ENCODE measurements at regions not wholly inside any gene's neighbourhood (a gene's known extent, or its start where the extent isn't known, plus 50 kb on each side); places are given as distances from the start of the nearest gene placed in this dataset.

DNA sequence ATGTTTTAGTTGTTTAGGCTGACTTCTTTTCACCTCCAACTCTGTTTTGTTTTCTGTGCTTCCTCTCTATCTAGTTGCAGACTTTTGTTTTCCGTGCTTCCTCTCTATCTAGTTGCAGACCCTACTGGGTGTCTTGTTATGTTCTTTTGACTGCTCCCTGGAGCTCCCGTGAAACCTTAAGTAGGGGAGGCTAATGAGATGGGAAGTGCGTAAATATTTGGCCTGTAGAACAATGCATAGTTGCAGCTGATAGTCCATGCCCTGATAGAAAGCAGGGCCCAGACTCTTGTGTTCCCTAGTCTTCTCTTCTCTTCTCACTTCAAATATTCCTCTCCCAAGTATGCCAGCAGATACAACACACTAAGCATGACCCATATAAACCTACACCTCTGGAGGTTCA lies 757.0 kb downstream of the BRINP1 start:
- Histone ChIP-seq H3K27ac (ENCODE audit: insufficient read depth, low read length, poor library complexity, severe bottlenecking) (no peak overlapping the region), H3K9me3 (ENCODE audit: control insufficient read depth in 2 of 2, low read length in 2 of 2) (peaks cover 0 to 4% of the 10 kb centered on the region in 2 experiments), H3K4me1 (ENCODE audit: control insufficient read depth, insufficient read depth, low read length, poor library complexity, severe bottlenecking) (no peaks in the 10 kb centered on the region), H3K27me3 (ENCODE audit: control insufficient read depth, insufficient read depth, low read length) (no peaks in the 10 kb centered on the region), H3K36me3 (ENCODE audit: control insufficient read depth, insufficient read depth, low read length) (no peaks in the 10 kb centered on the region), H3K4me3 (ENCODE audit: low read depth, low read length) (no peak overlapping the region)
- H3K27ac Mint-ChIP-seq, result no peak overlapping the region
- DNase-seq, result no peak
- no peak for ATAC-seq (ENCODE audit: low read depth in 2 of 2)
- no peak overlapping the region for H3K4me3 Mint-ChIP-seq
- H3K27me3 Mint-ChIP-seq, result no peaks in the 10 kb centered on the region
- H3K9me3 Mint-ChIP-seq, result peaks cover 0 to 29% (median 7%) of the 10 kb centered on the region in 7 donors
- H3K36me3 Mint-ChIP-seq, result no peaks in the 10 kb centered on the region
- no peaks in the 10 kb centered on the region for H3K4me1 Mint-ChIP-seq

DNA sequence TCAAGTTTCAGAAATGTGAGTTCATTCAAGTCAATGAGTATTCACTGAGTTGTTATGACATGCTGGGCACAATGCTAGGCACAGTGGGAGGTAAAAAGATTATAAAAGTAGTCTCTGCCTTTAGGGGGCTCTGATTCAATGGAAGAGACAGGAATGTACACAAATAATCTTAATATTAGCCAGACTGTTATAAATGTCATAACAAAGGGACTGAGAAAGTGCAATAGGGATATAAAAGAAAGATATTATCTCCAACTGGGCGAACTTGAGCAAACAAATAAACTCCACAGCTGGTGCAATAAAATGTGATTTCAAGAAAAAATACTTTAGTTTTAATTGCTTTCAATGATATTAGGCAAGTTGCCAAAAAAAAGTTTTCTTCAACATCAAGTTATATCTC lies 755.2 kb downstream of the BRINP1 start:
- ATAC-seq (ENCODE audit: low read depth in 2 of 2) (no peak), DNase-seq (no peak)
- no peak overlapping the region for H3K4me3 Mint-ChIP-seq
- H3K27ac ChIP-seq (ENCODE audit: insufficient read depth, low read length, poor library complexity, severe bottlenecking), result no peak overlapping the region
- H3K36me3 Mint-ChIP-seq, result no peaks in the 10 kb centered on the region
- no peaks in the 10 kb centered on the region for H3K36me3 ChIP-seq (ENCODE audit: control insufficient read depth, insufficient read depth, low read length)
- peaks cover 0 to 4% of the 10 kb centered on the region in 2 experiments for H3K9me3 ChIP-seq (ENCODE audit: control insufficient read depth in 2 of 2, low read length in 2 of 2)
- no peaks in the 10 kb centered on the region for H3K27me3 ChIP-seq (ENCODE audit: control insufficient read depth, insufficient read depth, low read length)
- H3K4me1 Mint-ChIP-seq, result no peaks in the 10 kb centered on the region
- no peaks in the 10 kb centered on the region for H3K27me3 Mint-ChIP-seq
- H3K4me3 ChIP-seq (ENCODE audit: low read depth, low read length), result no peak overlapping the region
- H3K4me1 ChIP-seq (ENCODE audit: control insufficient read depth, insufficient read depth, low read length, poor library complexity, severe bottlenecking), result no peaks in the 10 kb centered on the region
- peaks cover 0 to 23% (median 7%) of the 10 kb centered on the region in 7 donors for H3K9me3 Mint-ChIP-seq
- no peak overlapping the region for H3K27ac Mint-ChIP-seq

DNA sequence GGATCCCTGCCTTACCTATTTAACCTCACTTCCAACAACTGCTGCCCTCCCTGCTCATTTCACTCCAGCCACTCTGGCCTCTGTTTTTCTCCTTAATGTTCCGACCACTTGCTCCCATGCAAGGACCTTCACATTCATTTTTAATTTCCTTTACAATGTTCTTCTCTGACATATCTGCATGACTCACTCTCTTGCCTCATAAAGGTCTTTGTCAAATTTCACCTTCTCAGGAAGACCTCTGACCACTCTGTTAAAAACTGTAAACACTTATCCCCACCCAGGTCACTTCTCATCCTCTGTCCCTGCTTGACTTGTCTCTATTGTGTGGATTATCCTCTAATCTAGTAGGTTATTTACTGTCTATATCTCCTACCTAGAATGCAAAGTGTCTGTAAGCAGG lies 751.2 kb downstream of the BRINP1 start:
- Histone ChIP-seq H3K4me3 (ENCODE audit: low read depth, low read length) (no peak overlapping the region), H3K9me3 (ENCODE audit: control insufficient read depth in 2 of 2, low read length in 2 of 2) (peaks cover 0 to 6% of the 10 kb centered on the region in 2 experiments), H3K27me3 (ENCODE audit: control insufficient read depth, insufficient read depth, low read length) (no peaks in the 10 kb centered on the region), H3K4me1 (ENCODE audit: control insufficient read depth, insufficient read depth, low read length, poor library complexity, severe bottlenecking) (no peaks in the 10 kb centered on the region), H3K27ac (ENCODE audit: insufficient read depth, low read length, poor library complexity, severe bottlenecking) (no peak overlapping the region), H3K36me3 (ENCODE audit: control insufficient read depth, insufficient read depth, low read length) (no peaks in the 10 kb centered on the region)
- DNase-seq, result no peak
- no peaks in the 10 kb centered on the region for H3K27me3 Mint-ChIP-seq
- no peak for ATAC-seq (ENCODE audit: low read depth in 2 of 2)
- H3K4me3 Mint-ChIP-seq, result no peak overlapping the region
- peaks cover 1 to 24% (median 10%) of the 10 kb centered on the region in 7 donors for H3K9me3 Mint-ChIP-seq
- peak overlapping the region in 1 of 3 donors; percentile 12 for H3K27ac Mint-ChIP-seq
- no peaks in the 10 kb centered on the region for H3K4me1 Mint-ChIP-seq
- H3K36me3 Mint-ChIP-seq, result no peaks in the 10 kb centered on the region

DNA sequence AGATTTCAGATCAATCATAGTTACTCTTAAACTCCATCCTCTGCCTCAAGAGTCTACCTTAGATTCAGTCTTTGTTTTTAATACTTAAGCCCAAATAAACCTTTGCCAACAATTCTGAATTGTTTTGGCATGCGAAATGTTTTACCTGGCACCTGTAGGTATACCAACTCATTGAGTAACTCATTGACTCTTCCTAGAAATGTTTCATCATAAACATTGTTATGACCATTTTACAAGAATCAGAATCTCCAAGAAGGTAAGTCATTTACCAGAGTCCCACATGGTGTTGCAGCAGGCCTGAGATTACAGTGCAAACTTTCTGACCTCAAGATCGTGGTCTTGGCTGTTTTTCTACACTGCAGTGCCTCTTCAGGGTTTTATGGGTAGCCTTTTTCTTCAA lies 750.4 kb downstream of the BRINP1 start:
- H3K9me3 ChIP-seq (ENCODE audit: control insufficient read depth in 2 of 2, low read length in 2 of 2), result peaks cover 0 to 6% of the 10 kb centered on the region in 2 experiments
- Mint-ChIP-seq H3K27me3 (no peaks in the 10 kb centered on the region), H3K36me3 (no peaks in the 10 kb centered on the region), H3K27ac (no peak overlapping the region), H3K4me1 (no peaks in the 10 kb centered on the region), H3K4me3 (no peak overlapping the region), H3K9me3 (peaks cover 1 to 24% (median 10%) of the 10 kb centered on the region in 7 donors)
- H3K4me1 ChIP-seq (ENCODE audit: control insufficient read depth, insufficient read depth, low read length, poor library complexity, severe bottlenecking), result no peaks in the 10 kb centered on the region
- no peak overlapping the region for H3K4me3 ChIP-seq (ENCODE audit: low read depth, low read length)
- no peak for DNase-seq
- H3K27me3 ChIP-seq (ENCODE audit: control insufficient read depth, insufficient read depth, low read length), result no peaks in the 10 kb centered on the region
- no peaks in the 10 kb centered on the region for H3K36me3 ChIP-seq (ENCODE audit: control insufficient read depth, insufficient read depth, low read length)
- no peak for ATAC-seq (ENCODE audit: low read depth in 2 of 2)
- H3K27ac ChIP-seq (ENCODE audit: insufficient read depth, low read length, poor library complexity, severe bottlenecking), result no peak overlapping the region

DNA sequence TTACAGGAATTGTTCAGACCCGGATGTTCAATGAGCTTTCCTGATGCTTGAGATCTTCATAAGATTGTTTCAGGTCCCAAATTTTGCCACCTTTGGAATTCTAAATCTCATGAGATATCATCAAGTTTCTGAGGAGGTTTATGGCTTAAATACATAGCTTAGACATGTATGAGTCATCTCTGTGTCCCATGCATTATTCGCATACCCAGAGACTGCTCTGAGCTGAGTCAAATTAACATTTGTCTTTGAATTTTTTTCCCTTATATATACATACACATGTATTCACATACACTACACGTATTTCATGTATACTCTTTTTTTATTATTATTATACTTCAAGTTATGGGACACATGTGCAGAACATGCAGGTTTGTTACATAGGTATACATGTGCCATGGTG lies 744.6 kb downstream of the BRINP1 start:
- no peaks in the 10 kb centered on the region for H3K4me1 Mint-ChIP-seq
- ATAC-seq (ENCODE audit: low read depth in 2 of 2), result no peak
- no peak overlapping the region for H3K27ac Mint-ChIP-seq

DNA sequence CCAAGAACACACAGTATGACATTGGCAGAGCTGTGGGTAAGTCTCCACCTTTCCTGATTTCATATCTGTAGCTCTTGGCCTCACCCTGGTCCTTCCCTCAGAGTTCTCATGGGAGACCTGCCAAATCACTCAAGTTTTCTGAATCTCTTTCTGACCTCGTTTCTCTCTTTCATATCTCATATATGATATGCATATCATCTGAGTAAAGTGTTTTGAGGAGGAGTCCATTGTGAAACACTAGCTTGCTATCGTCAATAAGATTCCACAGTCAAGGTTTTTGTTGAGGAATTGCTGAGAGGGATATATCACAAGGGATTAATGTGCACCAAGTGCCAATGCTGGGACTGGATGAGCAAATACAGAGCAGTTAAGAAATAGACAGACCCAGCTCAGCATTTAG lies 739.2 kb downstream of the BRINP1 start:
- no peaks in the 10 kb centered on the region for H3K9me3 ChIP-seq (ENCODE audit: control insufficient read depth in 2 of 2, low read length in 2 of 2)
- Mint-ChIP-seq H3K36me3 (no peaks in the 10 kb centered on the region), H3K9me3 (peaks cover 4 to 30% (median 19%) of the 10 kb centered on the region in 7 donors), H3K4me3 (no peak overlapping the region), H3K27ac (no peak overlapping the region), H3K4me1 (no peaks in the 10 kb centered on the region), H3K27me3 (no peaks in the 10 kb centered on the region)
- H3K4me1 ChIP-seq (ENCODE audit: control insufficient read depth, insufficient read depth, low read length, poor library complexity, severe bottlenecking), result no peaks in the 10 kb centered on the region
- H3K4me3 ChIP-seq (ENCODE audit: low read depth, low read length), result no peak overlapping the region
- H3K27ac ChIP-seq (ENCODE audit: insufficient read depth, low read length, poor library complexity, severe bottlenecking), result no peak overlapping the region
- H3K36me3 ChIP-seq (ENCODE audit: control insufficient read depth, insufficient read depth, low read length), result no peaks in the 10 kb centered on the region
- ATAC-seq (ENCODE audit: low read depth in 2 of 2) (no peak), DNase-seq (no peak)
- no peaks in the 10 kb centered on the region for H3K27me3 ChIP-seq (ENCODE audit: control insufficient read depth, insufficient read depth, low read length)

More for the DNA sequence above, 744.6 kb downstream of the BRINP1 start:
- H3K27me3 Mint-ChIP-seq, result no peaks in the 10 kb centered on the region
- Histone ChIP-seq H3K9me3 (ENCODE audit: control insufficient read depth in 2 of 2, low read length in 2 of 2) (peaks cover 0 to 2% of the 10 kb centered on the region in 2 experiments), H3K4me1 (ENCODE audit: control insufficient read depth, insufficient read depth, low read length, poor library complexity, severe bottlenecking) (no peaks in the 10 kb centered on the region), H3K27me3 (ENCODE audit: control insufficient read depth, insufficient read depth, low read length) (no peaks in the 10 kb centered on the region), H3K36me3 (ENCODE audit: control insufficient read depth, insufficient read depth, low read length) (no peaks in the 10 kb centered on the region), H3K27ac (ENCODE audit: insufficient read depth, low read length, poor library complexity, severe bottlenecking) (no peak overlapping the region), H3K4me3 (ENCODE audit: low read depth, low read length) (no peak overlapping the region)
- no peak for DNase-seq
- peaks cover 0 to 18% (median 7%) of the 10 kb centered on the region in 7 donors for H3K9me3 Mint-ChIP-seq
- no peaks in the 10 kb centered on the region for H3K36me3 Mint-ChIP-seq
- H3K4me3 Mint-ChIP-seq, result no peak overlapping the region

DNA sequence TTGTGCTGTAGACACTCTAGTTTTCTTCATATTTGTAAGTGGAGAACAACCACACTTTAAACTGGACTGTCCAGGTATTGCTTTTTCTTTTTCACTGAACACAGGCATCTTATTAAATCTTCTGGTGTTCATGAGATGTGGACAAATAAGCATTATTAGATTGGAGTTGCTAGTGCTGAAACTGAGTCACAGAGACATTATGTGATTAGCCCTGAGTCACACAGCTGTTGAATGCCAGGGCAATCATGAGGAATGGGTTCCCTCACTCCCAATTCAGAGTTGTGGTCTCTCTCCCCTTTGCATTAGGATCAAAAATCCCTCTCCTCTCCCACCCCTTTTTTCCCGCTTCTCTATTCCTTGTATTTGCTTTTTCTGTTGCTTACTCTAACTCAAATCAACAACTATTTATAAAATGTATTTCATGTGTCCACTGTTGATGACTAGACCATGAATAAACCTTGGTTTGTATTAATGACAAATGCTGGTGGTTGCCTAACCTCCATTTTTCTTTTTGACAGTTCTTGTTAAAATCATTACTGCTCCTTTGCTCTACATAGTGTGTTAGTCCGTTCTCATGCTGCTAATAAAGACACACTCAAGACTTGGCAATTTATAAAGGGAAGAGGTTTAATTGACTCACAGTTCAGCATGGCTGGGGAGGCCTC lies 738.2 kb downstream of the BRINP1 start:
- no peak for ATAC-seq (ENCODE audit: low read depth in 2 of 2)
- H3K27ac ChIP-seq (ENCODE audit: insufficient read depth, low read length, poor library complexity, severe bottlenecking), result no peak overlapping the region
- no peaks in the 10 kb centered on the region for H3K36me3 Mint-ChIP-seq
- H3K36me3 ChIP-seq (ENCODE audit: control insufficient read depth, insufficient read depth, low read length), result no peaks in the 10 kb centered on the region
- H3K4me1 Mint-ChIP-seq, result no peaks in the 10 kb centered on the region
- no peaks in the 10 kb centered on the region for H3K9me3 ChIP-seq (ENCODE audit: control insufficient read depth in 2 of 2, low read length in 2 of 2)
- H3K4me3 ChIP-seq (ENCODE audit: low read depth, low read length), result no peak overlapping the region
- H3K4me1 ChIP-seq (ENCODE audit: control insufficient read depth, insufficient read depth, low read length, poor library complexity, severe bottlenecking), result no peaks in the 10 kb centered on the region
- H3K27me3 Mint-ChIP-seq, result no peaks in the 10 kb centered on the region
- DNase-seq, result no peak
- H3K9me3 Mint-ChIP-seq, result peaks cover 4 to 24% (median 13%) of the 10 kb centered on the region in 7 donors
- no peak overlapping the region for H3K27ac Mint-ChIP-seq
- no peak overlapping the region for H3K4me3 Mint-ChIP-seq
- H3K27me3 ChIP-seq (ENCODE audit: control insufficient read depth, insufficient read depth, low read length), result no peaks in the 10 kb centered on the region

DNA sequence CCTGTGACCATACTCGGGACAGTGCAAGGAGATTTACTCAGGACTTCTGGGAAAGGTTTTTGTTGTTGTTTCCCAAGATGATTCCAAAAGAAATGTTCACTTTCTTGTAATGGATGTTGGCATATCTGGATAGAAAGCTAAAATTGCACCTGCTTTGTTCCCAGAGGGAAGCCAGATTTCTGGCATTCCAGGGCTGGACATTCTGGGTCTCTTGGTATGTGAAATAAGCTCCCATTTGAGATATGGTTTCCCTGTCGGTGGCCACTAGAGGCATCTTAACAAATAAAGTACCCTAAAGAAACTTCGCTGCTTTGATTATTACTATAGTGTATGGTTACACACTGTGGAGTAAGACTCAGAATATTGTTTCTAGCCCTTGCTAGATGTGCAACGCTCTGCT lies 737.3 kb downstream of the BRINP1 start:
- ATAC-seq (ENCODE audit: low read depth in 2 of 2), result no peak
- H3K27me3 Mint-ChIP-seq, result no peaks in the 10 kb centered on the region

More for the DNA sequence above, 737.3 kb downstream of the BRINP1 start:
- no peaks in the 10 kb centered on the region for H3K36me3 ChIP-seq (ENCODE audit: control insufficient read depth, insufficient read depth, low read length)
- no peak overlapping the region for H3K27ac ChIP-seq (ENCODE audit: insufficient read depth, low read length, poor library complexity, severe bottlenecking)
- H3K4me3 ChIP-seq (ENCODE audit: low read depth, low read length), result no peak overlapping the region
- Mint-ChIP-seq H3K4me3 (no peak overlapping the region), H3K4me1 (no peaks in the 10 kb centered on the region), H3K27ac (no peak overlapping the region), H3K36me3 (no peaks in the 10 kb centered on the region), H3K9me3 (peaks cover 4 to 25% (median 13%) of the 10 kb centered on the region in 7 donors)
- H3K9me3 ChIP-seq (ENCODE audit: control insufficient read depth in 2 of 2, low read length in 2 of 2), result no peaks in the 10 kb centered on the region
- no peaks in the 10 kb centered on the region for H3K27me3 ChIP-seq (ENCODE audit: control insufficient read depth, insufficient read depth, low read length)
- no peaks in the 10 kb centered on the region for H3K4me1 ChIP-seq (ENCODE audit: control insufficient read depth, insufficient read depth, low read length, poor library complexity, severe bottlenecking)
- no peak for DNase-seq
